ENCODE measurements at regions not wholly inside any gene's neighbourhood (a gene's known extent, or its start where the extent isn't known, plus 50 kb on each side); places are given as distances from the start of the nearest gene placed in this dataset.

- TF ChIP-seq, protein P1, sequence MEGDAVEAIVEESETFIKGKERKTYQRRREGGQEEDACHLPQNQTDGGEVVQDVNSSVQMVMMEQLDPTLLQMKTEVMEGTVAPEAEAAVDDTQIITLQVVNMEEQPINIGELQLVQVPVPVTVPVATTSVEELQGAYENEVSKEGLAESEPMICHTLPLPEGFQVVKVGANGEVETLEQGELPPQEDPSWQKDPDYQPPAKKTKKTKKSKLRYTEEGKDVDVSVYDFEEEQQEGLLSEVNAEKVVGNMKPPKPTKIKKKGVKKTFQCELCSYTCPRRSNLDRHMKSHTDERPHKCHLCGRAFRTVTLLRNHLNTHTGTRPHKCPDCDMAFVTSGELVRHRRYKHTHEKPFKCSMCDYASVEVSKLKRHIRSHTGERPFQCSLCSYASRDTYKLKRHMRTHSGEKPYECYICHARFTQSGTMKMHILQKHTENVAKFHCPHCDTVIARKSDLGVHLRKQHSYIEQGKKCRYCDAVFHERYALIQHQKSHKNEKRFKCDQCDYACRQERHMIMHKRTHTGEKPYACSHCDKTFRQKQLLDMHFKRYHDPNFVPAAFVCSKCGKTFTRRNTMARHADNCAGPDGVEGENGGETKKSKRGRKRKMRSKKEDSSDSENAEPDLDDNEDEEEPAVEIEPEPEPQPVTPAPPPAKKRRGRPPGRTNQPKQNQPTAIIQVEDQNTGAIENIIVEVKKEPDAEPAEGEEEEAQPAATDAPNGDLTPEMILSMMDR (IDR thresholded peaks at IDR 0.05; ENCODE audit: low read depth, low read length, missing control alignments) = no peak
- H3K4me3 ChIP-seq (ENCODE audit: low read depth, low read length) = no peak overlapping the region
- in situ Hi-C loops (cut with HindIII; ENCODE audit: low sequenced_read_pairs) = no loop called here
- DNase-seq (ENCODE audit: low read depth) = no peak
Observed at GRCh38 chr9:108443019-108443633, 412.7 kb downstream of the ACTL7B start.

DNA sequence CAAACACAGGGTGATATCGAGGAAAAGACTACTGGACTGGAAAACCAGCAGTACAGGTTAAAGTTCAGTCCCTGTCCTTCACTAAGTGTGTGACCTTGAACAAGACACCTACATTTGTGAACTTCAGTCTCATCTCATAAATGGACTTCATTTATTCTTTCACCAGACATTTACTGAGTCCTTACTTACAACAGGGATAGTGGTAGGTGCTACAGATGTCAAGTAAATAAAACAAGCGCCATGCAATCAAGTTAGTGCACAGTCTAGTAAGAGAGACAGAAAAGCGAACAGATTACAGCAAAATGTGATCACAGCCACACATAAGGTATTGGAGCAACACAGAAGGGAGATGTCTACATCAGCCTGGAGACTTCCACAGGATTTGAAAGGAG, 413.2 kb downstream of the ACTL7B start:
- DNase-seq (ENCODE audit: low read depth) = no peak
- in situ Hi-C loops (cut with HindIII; ENCODE audit: low sequenced_read_pairs) = no loop called here
- TF ChIP-seq, protein P1 (IDR thresholded peaks at IDR 0.05; ENCODE audit: low read depth, low read length, missing control alignments) = no peak
- no peak overlapping the region for H3K4me3 ChIP-seq (ENCODE audit: low read depth, low read length)

DNA sequence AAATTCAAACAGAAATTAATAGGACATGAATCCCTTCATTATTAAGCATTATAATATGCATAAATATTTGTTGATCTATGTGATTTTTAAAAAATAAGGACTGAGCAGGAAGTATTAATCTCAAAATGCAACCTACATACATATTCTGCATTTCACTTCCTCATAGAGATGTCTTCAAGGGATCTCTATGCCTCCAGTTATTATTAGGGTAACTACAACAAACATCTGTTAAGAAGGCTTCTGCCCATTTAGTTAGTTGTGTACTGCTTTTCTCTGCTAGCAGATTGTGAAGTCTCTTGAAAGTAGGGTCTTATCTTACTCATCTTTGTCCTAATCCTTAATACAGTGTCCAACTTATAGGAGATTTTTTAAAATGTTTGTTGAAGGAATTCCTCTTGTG, 414.1 kb downstream of the ACTL7B start:
- no peak for DNase-seq (ENCODE audit: low read depth)

DNA sequence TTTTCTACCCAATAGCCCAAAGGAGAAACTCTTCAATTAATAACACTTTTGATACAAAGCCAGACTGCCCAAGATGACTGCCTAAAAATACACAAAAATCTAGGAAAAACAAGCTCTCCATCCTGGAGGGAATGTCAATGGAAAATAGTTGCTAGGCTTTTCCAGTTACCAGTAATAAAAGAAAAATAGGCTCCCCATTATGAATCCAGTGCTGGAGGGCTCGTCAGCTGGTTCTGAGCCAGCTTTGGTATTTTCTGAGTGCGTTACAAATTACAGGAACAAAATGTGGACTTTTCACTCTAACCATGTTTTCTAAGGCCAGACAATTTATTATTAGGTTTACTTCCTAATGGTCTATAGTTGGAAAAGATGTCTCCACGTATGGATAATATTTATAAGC, 414.5 kb downstream of the ACTL7B start:
- TF ChIP-seq, protein P1 (IDR thresholded peaks at IDR 0.05; ENCODE audit: low read depth, low read length, missing control alignments) = no peak
- in situ Hi-C loops (cut with HindIII; ENCODE audit: low sequenced_read_pairs) = no loop called here
- DNase-seq (ENCODE audit: low read depth) = no peak
- no peak overlapping the region for H3K4me3 ChIP-seq (ENCODE audit: low read depth, low read length)

More for the DNA sequence above, 414.1 kb downstream of the ACTL7B start:
- in situ Hi-C loops (cut with HindIII; ENCODE audit: low sequenced_read_pairs) = no loop called here
- H3K4me3 ChIP-seq (ENCODE audit: low read depth, low read length) = no peak overlapping the region
- TF ChIP-seq, protein P1 (IDR thresholded peaks at IDR 0.05; ENCODE audit: low read depth, low read length, missing control alignments) = no peak

GRCh38 chr9:108439947-108440346, 415.8 kb downstream of the ACTL7B start:
- H3K4me3 ChIP-seq (ENCODE audit: low read depth, low read length) = no peak overlapping the region
- TF ChIP-seq, protein P1 (IDR thresholded peaks at IDR 0.05; ENCODE audit: low read depth, low read length, missing control alignments) = no peak
- in situ Hi-C loops (cut with HindIII; ENCODE audit: low sequenced_read_pairs) = no loop called here

DNA sequence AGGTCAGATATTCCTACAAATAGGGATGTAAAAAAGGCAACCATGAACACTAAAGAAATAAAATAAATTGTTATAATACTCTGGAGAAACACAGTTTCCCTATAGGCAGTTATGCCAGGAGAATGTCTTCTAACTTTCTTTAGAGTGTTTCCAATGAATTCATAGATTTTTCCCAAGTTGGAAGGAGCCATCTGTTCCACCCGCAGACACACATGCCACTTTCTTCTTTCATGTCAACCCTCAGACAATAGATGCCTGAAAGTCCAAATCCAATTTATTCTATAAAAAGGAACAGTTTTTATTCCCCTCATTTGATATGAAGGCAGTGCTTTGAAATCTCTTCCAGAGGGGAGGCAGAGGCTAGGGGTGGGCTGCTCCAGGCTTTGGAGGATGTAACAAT, 418.1 kb downstream of the ACTL7B start:
- no peak overlapping the region for H3K4me3 ChIP-seq (ENCODE audit: low read depth, low read length)
- TF ChIP-seq, protein P1 (IDR thresholded peaks at IDR 0.05; ENCODE audit: low read depth, low read length, missing control alignments) = no peak
- no peak for DNase-seq (ENCODE audit: low read depth)
- in situ Hi-C loops (cut with HindIII; ENCODE audit: low sequenced_read_pairs) = no loop called here

More at GRCh38 chr9:108439947-108440346, 415.8 kb downstream of the ACTL7B start:
- no peak for DNase-seq (ENCODE audit: low read depth)

Measured in astrocyte of the cerebellum (primary cell).